Umbilical cord (tissue), 1 donor: ENCODE measurements at regions not wholly inside any gene's neighbourhood (a gene's known extent, or its start where the extent isn't known, plus 50 kb on each side); places are given as distances from the start of the nearest gene placed in this dataset.
"Not testable (repeated sequence)": the region's sequence is repeated elsewhere in the genome, so short reads cannot be mapped to it uniquely, and the experiment has no call there.

Experiments used
- DNase-seq: peaks from one replicate; pipeline ENCODE4 v3.0.0-alpha.2; 2015; ENCODE audit warnings: low spot score

- DNase-seq, result no peak
Measured at GRCh38 chr2:207409517-207409916, 120.2 kb upstream of the CREB1 start.

- DNase-seq, result no peak
Measured at GRCh38 chr2:207412787-207413310, 116.9 kb upstream of the CREB1 start.

GRCh38 chr2:207413376-207413907 lies 116.3 kb upstream of the CREB1 start:
- DNase-seq, result no peak

GRCh38 chr2:207416111-207416510 lies 113.7 kb upstream of the CREB1 start:
- DNase-seq, result no peak

- DNase-seq, result no peak
Measured at GRCh38 chr2:207416900-207417299, 112.9 kb upstream of the CREB1 start.

- DNase-seq, result no peak
Measured at GRCh38 chr2:207417301-207417718, 112.5 kb upstream of the CREB1 start.

GRCh38 chr2:207418419-207418818 lies 111.3 kb upstream of the CREB1 start:
- DNase-seq, result no peak

GRCh38 chr2:207419331-207419730 lies 110.4 kb upstream of the CREB1 start:
- no peak for DNase-seq

- DNase-seq, result no peak
Measured at GRCh38 chr2:207421671-207422070, 108.1 kb upstream of the CREB1 start.

GRCh38 chr2:207422380-207422779 lies 107.4 kb upstream of the CREB1 start:
- no peak for DNase-seq

GRCh38 chr2:207423886-207424285 lies 105.9 kb upstream of the CREB1 start:
- no peak for DNase-seq

GRCh38 chr2:207427986-207428385 lies 101.8 kb upstream of the CREB1 start:
- DNase-seq, result no peak

GRCh38 chr2:207428573-207428972 lies 101.2 kb upstream of the CREB1 start:
- no peak for DNase-seq

- no peak for DNase-seq
Measured at GRCh38 chr2:207432453-207432852, 97.3 kb upstream of the CREB1 start.

GRCh38 chr2:207434306-207434705 lies 95.5 kb upstream of the CREB1 start:
- DNase-seq, result no peak

GRCh38 chr2:207434899-207435465 lies 94.8 kb upstream of the CREB1 start:
- DNase-seq, result no peak

GRCh38 chr2:207437136-207437523 lies 92.6 kb upstream of the CREB1 start:
- DNase-seq, result no peak

- no peak for DNase-seq
Measured at GRCh38 chr2:207437524-207438143, 92.1 kb upstream of the CREB1 start.

- DNase-seq, result no peak
Measured at GRCh38 chr2:207438414-207439126, 91.2 kb upstream of the CREB1 start.

GRCh38 chr2:207439881-207440280 lies 89.9 kb upstream of the CREB1 start:
- not testable (repeated sequence) for DNase-seq

- DNase-seq, result no peak
Measured at GRCh38 chr2:207444756-207445155, 85.0 kb upstream of the CREB1 start.

GRCh38 chr2:207446653-207447052 lies 83.1 kb upstream of the CREB1 start:
- no peak for DNase-seq

GRCh38 chr2:207448006-207448405 lies 81.8 kb upstream of the CREB1 start:
- DNase-seq, result no peak
